ENCODE measurements at regions not wholly inside any gene's neighbourhood (a gene's known extent, or its start where the extent isn't known, plus 50 kb on each side); places are given as distances from the start of the nearest gene placed in this dataset.

GRCh38 chr13:88281841-88282240, 610.7 kb downstream of the SLITRK5 start:
- TF ChIP-seq CTCF (IDR thresholded peaks at IDR 0.05) = no peak
- no peak for TF ChIP-seq POLR2A (IDR thresholded peaks at IDR 0.05)

Measured in esophagus squamous epithelium (tissue), 4 donors.